HL-60 (cell line): ENCODE measurements at regions not wholly inside any gene's neighbourhood (a gene's known extent, or its start where the extent isn't known, plus 50 kb on each side); places are given as distances from the start of the nearest gene placed in this dataset.

ENCODE experiments used
- CTCF ChIP-seq: IDR thresholded peaks from one replicate; pipeline ENCODE4 v1.5.1; 2011; ENCODE audit warnings: low read length, control low read depth, inconsistent platforms; ENCODE audit not compliant: insufficient read depth
- GABPA ChIP-seq: IDR thresholded peaks from 2 replicates; pipeline ENCODE4 v1.6.1; 2012; ENCODE audit warnings: low read depth
- POLR2AphosphoS5 ChIP-seq: IDR thresholded peaks from 2 replicates; pipeline ENCODE4 v1.6.1; 2012; ENCODE audit warnings: low read depth
- REST ChIP-seq: IDR thresholded peaks from 2 replicates; pipeline ENCODE4 v1.6.1; 2012; ENCODE audit warnings: low read depth; ENCODE audit not compliant: insufficient replicate concordance
- SPI1 ChIP-seq: IDR thresholded peaks from 2 replicates; pipeline ENCODE4 v1.6.1; 2012; ENCODE audit warnings: low read depth, mild to moderate bottlenecking, borderline replicate concordance

- TF ChIP-seq POLR2AphosphoS5 = no peak
- TF ChIP-seq CTCF = no peak
- TF ChIP-seq GABPA = no peak
- no peak for TF ChIP-seq REST
- TF ChIP-seq SPI1 = no peak
These were observed 668.7 kb upstream of the CPEB2 start for GRCh38 chr4:14333616-14334015.
